IPS-NIHi7 (cell line): ENCODE measurements at regions not wholly inside any gene's neighbourhood (a gene's known extent, or its start where the extent isn't known, plus 50 kb on each side); places are given as distances from the start of the nearest gene placed in this dataset.
A peak's percentile ranks its signal among the peaks of the same experiment; 100 is the strongest.
"Not testable (repeated sequence)": the region's sequence is repeated elsewhere in the genome, so short reads cannot be mapped to it uniquely, and the experiment has no call there.

Source experiments
- DNase-seq: peaks from one replicate; pipeline ENCODE4 v3.0.0; 2012; ENCODE audit warnings: mixed read lengths; ENCODE audit errors: extremely low spot score

GRCh38 chr12:14207905-14208551 lies 157.5 kb upstream of the ATF7IP start:
- DNase-seq = peak; percentile 30

DNA sequence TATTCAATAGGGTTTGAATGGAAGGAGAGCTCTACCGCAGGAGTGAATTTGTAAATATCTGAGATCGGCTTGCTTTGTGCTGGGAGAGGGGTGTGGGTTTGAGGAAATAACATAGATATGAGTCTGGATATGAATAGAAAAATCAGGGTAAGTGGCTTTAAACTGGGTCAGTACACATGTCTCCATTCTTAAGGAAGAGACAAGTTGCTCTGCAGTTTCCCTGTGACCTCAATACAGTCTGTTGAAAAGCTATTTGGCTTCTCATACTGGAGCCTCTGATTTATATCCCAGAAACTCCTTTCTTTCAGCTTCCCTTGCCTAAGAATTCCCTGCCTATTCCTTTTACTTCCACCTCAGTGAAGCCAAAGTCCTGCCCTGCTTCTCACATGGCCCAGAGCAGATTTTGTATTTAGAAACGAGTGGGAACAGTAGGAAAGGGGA lies 153.5 kb upstream of the ATF7IP start:
- DNase-seq = no peak

DNA sequence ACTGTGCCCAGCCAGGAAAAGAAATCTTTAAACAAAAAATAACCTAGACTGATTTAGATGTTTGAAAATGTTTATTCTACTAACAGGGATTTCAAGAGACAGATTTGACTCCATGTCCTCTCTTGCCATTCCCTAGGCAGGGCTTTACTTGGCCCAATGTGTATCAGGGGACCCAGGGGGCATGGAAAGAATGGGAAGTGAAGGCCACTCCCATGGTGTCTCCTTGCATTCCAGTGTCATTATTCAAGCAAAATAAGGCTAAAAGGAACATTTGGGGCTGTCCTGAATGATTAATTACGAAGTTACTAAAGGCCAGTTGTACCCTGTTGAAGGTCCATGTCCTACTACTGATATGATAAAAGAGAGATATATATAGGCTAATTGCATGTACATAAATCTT lies 151.9 kb upstream of the ATF7IP start:
- peak; percentile 36 for DNase-seq

DNA sequence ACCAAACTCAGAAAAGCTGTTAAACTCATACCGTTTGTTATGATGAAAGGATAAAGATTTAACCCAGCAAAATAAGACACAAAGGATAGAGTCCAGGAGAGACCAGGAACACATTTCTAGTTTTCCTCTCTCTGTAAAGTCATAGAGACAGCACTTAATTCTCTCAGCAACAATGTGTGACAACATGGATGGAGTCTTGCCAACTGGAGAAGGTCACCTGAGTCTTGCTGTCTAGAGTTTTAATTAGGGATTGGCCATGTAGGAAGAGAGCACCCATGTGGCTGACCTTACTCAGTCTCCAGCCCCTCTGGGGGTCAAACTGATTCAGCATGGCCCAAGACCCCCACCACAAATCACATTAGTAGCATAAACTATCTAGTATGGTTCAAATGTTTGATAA lies 151.0 kb upstream of the ATF7IP start:
- DNase-seq = no peak

DNA sequence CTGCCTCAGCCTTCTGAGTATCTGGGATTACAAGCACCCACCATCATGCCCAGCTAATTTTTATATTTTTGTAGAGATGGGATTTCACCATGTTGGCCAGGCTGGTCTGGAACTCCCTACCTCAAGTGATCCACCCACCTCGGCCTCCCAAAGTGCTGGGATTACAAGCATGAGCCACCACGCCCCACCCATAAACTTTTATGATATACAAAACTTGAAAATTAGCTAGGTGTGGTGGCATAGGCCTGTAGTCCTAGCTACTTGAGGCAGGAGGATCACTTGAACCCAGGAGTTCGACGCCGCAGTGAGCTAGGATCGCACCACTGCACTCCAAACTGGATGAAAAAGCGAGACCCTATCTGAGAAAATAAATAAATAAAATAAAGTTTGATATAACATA lies 149.5 kb upstream of the ATF7IP start:
- not testable (repeated sequence) for DNase-seq

DNA sequence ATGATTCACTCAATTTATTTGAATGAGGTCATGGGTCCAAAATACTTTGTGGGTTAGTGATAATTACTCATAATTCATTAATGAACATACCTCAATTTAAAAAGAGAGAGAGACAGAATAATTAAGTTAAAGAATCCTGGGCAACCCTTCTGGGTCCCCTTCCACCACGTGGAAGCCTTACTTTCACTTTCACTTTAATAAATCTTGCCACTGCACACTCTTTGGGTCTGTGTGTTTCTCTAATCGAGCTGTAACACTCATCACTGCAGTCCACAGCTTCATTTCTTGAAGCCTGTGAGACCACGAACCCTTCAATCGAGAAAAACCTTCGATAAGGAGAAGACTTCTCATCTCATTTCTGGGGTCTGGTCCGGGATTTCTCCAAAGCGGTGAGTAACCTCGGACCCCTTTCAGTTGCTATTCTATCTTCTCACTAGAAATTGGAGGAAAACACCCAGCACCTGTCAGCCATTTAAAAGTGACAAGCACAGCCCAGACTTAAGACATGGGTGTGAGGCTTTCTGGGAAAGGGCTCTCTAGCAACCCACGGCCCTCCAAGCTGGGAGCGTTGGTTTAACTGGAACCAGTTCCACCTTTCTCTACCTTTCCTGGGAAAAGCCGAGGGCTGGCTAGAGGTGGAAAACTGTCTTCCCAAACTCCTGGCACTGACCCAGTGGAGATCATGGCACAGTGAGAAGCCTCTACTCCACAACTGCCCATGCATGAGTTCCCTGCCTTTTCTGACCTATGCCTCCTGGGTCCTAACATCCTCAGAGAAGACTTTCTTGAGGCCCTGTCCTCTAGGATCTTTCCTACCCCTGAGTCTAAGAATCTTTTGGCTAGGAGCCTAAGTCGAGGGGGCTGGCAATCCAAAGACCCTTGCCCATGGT lies 148.8 kb upstream of the ATF7IP start:
- no peak for DNase-seq

DNA sequence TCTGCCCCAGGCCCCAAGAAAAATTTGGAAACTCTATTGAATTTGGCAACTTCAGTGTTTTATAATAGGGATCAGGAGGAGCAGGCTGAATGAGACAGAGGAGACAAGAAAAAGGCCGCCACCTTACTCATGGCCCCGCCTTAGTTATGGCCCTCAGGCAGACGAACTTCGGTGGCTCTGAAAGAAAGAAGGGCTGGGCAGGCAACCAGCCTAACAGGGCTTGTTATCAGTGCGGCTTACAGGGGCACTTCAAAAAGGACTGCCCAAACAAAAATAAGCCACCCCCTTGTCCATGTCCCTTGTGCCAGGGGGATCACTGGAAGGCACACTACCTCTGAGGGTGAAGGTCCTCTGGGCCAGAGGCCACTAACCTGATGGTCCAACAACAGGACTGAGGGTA lies 146.3 kb upstream of the ATF7IP start:
- DNase-seq = no peak

DNA sequence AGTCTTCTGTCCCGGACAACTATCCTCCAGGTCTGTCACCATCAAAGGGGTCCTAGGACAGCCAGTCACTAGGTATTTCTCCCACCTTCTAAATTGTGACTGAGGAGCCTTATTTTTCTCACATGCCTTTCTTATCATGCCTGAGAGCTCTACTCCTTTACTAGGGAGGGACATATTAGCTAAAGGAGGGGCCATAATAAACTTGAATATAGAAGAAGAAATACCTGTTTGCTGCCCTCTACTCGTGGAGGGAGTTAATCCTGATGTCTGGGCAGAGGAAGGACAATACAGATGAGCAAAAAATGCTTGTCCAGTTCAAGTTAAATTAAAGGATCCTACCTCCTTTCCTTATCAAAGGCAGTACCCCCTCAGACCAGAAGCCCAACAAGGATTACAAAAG lies 145.8 kb upstream of the ATF7IP start:
- DNase-seq = not testable (repeated sequence)

DNA sequence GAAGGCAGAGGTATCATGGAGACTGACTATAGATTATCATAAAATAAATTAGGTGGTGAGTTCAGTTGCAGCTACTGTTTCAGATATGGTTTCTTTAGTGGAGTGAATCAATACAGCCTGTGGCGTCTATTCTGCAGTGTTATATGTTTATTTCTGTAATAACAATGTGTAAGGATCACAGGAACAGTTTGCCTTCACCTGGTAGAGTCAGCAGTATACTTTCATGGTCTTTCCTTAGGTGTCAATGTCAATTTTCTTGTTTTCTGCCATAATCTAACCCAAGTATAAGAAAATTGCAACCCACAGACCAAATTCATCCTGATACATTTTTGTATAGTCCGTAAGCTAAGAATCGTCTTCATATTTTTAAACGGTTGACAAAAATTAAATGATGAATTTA lies 140.4 kb upstream of the ATF7IP start:
- no peak for DNase-seq

DNA sequence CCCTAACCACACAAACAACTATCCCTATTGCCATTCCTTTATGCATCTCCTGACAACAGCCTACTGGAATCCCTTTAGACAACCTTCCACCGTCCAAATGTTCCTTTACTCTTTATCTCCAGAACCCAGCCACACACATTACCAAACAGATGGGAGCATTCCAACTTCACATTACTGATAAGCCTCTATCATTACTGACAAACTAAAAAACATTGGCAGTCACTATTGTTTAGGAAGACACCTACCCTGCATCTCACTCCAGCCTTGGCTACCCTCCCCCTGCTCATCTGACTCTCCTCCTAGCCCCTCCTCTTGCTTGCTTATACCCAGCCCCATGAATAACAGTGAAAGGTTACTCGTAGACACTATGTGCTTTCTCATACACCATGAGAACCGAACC lies 130.3 kb upstream of the ATF7IP start:
- not testable (repeated sequence) for DNase-seq

GRCh38 chr12:14236641-14237040 lies 128.8 kb upstream of the ATF7IP start:
- DNase-seq = not testable (repeated sequence)

GRCh38 chr12:14238221-14238792 lies 127.2 kb upstream of the ATF7IP start:
- no peak for DNase-seq

DNA sequence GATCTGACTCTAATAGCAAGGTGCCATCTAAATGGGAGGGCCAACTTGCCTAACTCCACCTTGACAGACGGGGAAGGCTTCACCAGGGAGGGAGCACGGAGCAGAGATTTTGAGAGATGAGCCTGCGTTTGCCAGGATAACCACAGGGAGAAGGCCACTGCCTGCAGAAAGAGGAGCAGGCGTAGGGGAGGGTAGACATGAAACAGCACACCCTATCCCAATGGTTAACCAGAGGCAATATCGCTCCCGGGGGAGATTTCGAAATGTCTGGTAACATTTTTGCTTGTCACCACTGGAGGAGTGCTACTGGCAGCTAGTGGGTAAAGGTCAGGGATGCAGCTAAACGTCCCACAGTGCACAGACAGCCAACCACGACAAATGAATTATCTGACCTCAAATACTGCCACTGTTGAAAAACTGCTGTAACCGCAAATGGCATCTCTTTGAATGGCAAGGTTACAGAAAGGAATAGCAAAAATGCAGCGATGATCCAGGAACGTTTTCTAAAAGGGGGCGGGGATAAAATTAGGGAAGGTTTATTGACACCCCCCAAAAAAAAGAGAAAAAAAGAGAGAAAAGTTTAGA lies 126.0 kb upstream of the ATF7IP start:
- DNase-seq = peak; percentile 48

GRCh38 chr12:14239935-14240872 lies 125.3 kb upstream of the ATF7IP start:
- DNase-seq = peak; percentile 52

GRCh38 chr12:14240873-14241220 lies 124.6 kb upstream of the ATF7IP start:
- no peak for DNase-seq

- not testable (repeated sequence) for DNase-seq
These were observed 122.7 kb upstream of the ATF7IP start for GRCh38 chr12:14242825-14243224.

DNA sequence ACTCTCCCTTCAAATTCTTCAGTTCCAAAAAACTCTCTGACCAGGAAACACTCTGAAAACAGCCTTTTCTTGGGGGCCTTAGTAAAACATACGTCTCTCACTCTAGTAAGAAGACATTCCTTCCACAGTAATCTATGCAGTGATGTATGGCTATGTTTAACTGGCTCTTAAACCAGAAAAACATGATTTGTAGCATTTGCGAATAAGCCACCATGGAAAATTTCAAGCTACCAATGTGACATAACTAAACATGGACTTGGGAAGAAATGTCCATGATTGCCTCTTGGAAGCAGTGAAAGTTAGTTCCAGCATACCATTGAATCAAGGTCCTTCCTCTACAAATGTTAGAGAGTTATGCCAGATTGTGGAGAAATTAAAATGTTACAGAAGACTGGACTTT lies 121.5 kb upstream of the ATF7IP start:
- DNase-seq = no peak

GRCh38 chr12:14244876-14245669 lies 120.4 kb upstream of the ATF7IP start:
- no peak for DNase-seq

DNA sequence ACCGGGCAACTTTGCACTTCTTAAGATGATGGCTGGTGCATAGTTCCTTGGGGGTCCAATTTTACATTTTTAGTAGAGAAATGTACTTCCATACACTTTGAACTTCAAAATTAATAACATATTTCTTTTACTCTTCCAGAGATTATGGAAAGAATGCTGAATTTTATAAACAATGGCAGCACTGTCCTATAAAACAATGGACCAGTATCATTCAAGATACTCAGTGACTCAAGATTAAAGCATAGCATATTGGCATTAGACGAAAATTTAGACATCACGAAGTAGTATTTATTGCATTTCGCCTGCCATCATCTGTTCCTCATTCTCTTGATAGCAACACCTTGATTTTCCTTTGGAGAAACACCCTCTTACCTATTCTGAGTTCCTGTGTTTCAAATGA lies 118.3 kb upstream of the ATF7IP start:
- no peak for DNase-seq

GRCh38 chr12:14249368-14249767 lies 116.1 kb upstream of the ATF7IP start:
- no peak for DNase-seq

- DNase-seq = no peak
These were observed 112.8 kb upstream of the ATF7IP start for GRCh38 chr12:14252697-14253096.
